ENCODE measurements at regions not wholly inside any gene's neighbourhood (a gene's known extent, or its start where the extent isn't known, plus 50 kb on each side); places are given as distances from the start of the nearest gene placed in this dataset.

- intact Hi-C loops (cut with DNase I; ENCODE audit: low total_unique reads), result no loop called here
- 89 to 95% methylated on average over 3 of the region's 3 CpGs for WGBS, 2 donors
- no peak overlapping the region for H3K4me3 ChIP-seq (ENCODE audit: low read depth, poor library complexity, severe bottlenecking)
- no peak for TF ChIP-seq POLR2A (IDR thresholded peaks at IDR 0.05)
- no peak for TF ChIP-seq CTCF (IDR thresholded peaks at IDR 0.05)
- DNase-seq (ENCODE audit: low spot score in 2 of 2), result no peak
Measured at GRCh38 chr12:64931321-64931720, 106.9 kb downstream of the TBC1D30 start.

DNA sequence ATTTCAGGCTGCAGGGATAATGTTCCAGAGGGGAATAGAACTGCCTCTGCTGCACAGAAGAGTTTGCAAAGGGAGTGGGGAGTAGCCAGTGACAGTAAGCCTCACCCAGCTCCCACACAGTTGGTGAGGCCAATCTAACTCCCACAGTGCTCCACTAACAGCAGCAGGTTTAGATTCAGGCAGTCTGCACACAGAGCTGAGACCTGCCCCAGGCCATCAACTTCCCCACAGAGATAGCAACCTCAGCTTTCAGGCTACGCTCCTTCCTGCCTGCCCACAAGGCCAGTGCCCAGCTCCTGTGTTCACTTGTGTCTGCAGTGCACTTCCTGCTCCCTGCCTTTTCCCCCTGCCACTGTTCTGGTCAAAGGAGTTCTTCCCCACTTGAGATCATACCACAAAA lies 107.5 kb downstream of the TBC1D30 start:
- intact Hi-C loops (cut with DNase I; ENCODE audit: low total_unique reads), result no loop called here
- 84 to 94% methylated on average over 1 of the region's 1 CpG for WGBS, 2 donors
- no peak overlapping the region for H3K4me3 ChIP-seq (ENCODE audit: low read depth, poor library complexity, severe bottlenecking)
- DNase-seq (ENCODE audit: low spot score in 2 of 2), result no peak
- TF ChIP-seq CTCF (IDR thresholded peaks at IDR 0.05), result no peak
- TF ChIP-seq POLR2A (IDR thresholded peaks at IDR 0.05), result no peak

GRCh38 chr12:64933791-64934190 lies 109.3 kb downstream of the TBC1D30 start:
- no peak for DNase-seq (ENCODE audit: low spot score in 2 of 2)
- H3K4me3 ChIP-seq (ENCODE audit: low read depth, poor library complexity, severe bottlenecking), result no peak overlapping the region
- intact Hi-C loops (cut with DNase I; ENCODE audit: low total_unique reads), result no loop called here
- 63 to 64% methylated on average over 2 of the region's 2 CpGs for WGBS, 2 donors
- TF ChIP-seq POLR2A (IDR thresholded peaks at IDR 0.05) (no peak), CTCF (IDR thresholded peaks at IDR 0.05) (no peak)

DNA sequence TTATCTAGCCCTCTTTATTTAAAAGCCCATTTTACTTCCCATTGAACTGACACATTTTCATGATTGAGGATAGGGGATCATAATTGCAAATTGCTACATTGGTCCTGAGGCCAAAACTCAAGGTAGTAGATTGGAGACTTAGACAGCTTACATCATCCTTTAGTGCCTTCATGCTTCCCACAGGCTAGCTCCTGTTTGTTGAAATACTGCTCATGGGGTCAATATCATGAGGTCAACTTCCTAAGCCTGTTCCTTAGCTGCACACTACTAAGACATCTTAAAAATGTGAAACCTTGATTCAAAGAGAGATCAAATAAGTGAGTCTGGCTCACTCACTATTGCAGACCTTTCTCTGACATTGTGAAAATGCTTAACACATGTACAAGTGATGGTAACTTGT lies 113.0 kb downstream of the TBC1D30 start:
- DNase-seq (ENCODE audit: low spot score in 2 of 2), result no peak
- intact Hi-C loops (cut with DNase I; ENCODE audit: low total_unique reads), result no loop called here
- H3K4me3 ChIP-seq (ENCODE audit: low read depth, poor library complexity, severe bottlenecking), result no peak overlapping the region
- TF ChIP-seq POLR2A (IDR thresholded peaks at IDR 0.05) (no peak), CTCF (IDR thresholded peaks at IDR 0.05) (no peak)

GRCh38 chr12:64938179-64938578 lies 113.7 kb downstream of the TBC1D30 start:
- intact Hi-C loops (cut with DNase I; ENCODE audit: low total_unique reads), result no loop called here
- 89 to 93% methylated on average over 2 of the region's 2 CpGs for WGBS, 2 donors
- TF ChIP-seq CTCF (IDR thresholded peaks at IDR 0.05) (no peak), POLR2A (IDR thresholded peaks at IDR 0.05) (no peak)
- no peak overlapping the region for H3K4me3 ChIP-seq (ENCODE audit: low read depth, poor library complexity, severe bottlenecking)
- DNase-seq (ENCODE audit: low spot score in 2 of 2), result no peak

GRCh38 chr12:64943686-64944085 lies 119.2 kb downstream of the TBC1D30 start:
- H3K4me3 ChIP-seq (ENCODE audit: low read depth, poor library complexity, severe bottlenecking), result no peak overlapping the region
- TF ChIP-seq CTCF (IDR thresholded peaks at IDR 0.05), result no peak
- WGBS, 2 donors, result 64 to 77% methylated on average over 5 of the region's 5 CpGs
- DNase-seq (ENCODE audit: low spot score in 2 of 2), result no peak
- intact Hi-C loops (cut with DNase I; ENCODE audit: low total_unique reads), result no loop called here
